GM13977 (cell line): ENCODE measurements at regions not wholly inside any gene's neighbourhood (a gene's known extent, or its start where the extent isn't known, plus 50 kb on each side); places are given as distances from the start of the nearest gene placed in this dataset.

ENCODE experiments used
- DNase-seq: peaks from one replicate; pipeline ENCODE4 v3.0.0; 2012; ENCODE audit warnings: low spot score
- in situ Hi-C: fragments of 300-500 bp; cut with MboI; formaldehyde crosslinking; loops from one replicate; pipeline ENCODE4 v1.12.0; 2022; ENCODE audit warnings: low sequenced_read_pairs, low pct_unique_long_range_greater_than_20kb, mixed read lengths, inconsistent platforms; ENCODE audit not compliant: unreplicated experiment
- TF ChIP-seq, protein P1 (sequence below): IDR thresholded peaks from 2 replicates; pipeline ENCODE4 v1.5.1; 2012; ENCODE audit warnings: mild to moderate bottlenecking, control low read depth; ENCODE audit not compliant: insufficient read depth; ENCODE audit errors: extremely low read depth, missing control alignments

DNA sequence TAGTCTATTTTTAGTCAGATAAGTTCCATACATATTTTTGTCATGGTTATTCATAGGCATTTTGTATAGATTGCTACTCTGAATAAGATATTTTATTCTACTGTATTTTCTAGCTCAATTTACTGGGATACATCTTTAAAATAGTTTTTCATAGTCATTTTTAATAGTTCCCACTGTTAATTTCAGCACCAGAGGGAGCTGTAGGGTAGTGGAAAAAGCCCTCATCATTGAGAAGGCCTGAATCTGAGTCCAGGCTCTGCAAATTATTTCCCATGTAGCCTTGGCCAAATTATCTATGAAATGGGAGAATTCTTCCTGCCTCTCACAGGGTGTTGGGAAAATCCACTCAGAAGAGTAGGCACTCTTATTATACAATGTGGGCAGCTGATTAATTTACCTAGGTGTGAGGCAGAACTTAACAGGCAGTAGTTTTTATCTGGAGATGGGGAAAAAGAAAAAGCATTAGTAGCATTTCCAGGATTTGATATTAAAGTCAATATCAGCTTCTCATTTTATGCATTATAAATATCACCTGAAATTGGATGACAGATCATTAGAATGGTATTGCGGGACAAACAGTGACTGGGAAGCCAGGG is 102.9 kb upstream of the PAQR3 start:
- DNase-seq: peak; percentile 29
- in situ Hi-C loops: no loop called here

DNA sequence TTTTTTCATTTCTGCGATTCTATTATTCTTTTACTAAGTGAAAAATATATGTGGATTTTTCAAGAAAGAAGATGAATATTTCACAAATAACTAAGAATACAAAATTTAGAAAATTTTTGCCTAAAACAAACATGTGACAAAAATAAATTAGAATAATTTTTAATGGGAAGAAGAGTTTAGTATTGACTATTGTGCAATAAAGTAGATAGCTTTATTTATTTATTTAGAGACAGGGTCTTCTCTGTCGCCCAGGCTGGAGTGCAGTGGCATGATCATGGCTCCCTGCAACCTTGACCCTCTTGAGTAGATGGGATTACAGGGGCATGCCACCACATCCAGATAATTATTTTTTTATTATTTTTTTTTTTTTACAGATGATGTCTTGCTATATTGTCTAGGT is 95.3 kb upstream of the PAQR3 start:
- no peak for DNase-seq
- TF ChIP-seq, protein P1, sequence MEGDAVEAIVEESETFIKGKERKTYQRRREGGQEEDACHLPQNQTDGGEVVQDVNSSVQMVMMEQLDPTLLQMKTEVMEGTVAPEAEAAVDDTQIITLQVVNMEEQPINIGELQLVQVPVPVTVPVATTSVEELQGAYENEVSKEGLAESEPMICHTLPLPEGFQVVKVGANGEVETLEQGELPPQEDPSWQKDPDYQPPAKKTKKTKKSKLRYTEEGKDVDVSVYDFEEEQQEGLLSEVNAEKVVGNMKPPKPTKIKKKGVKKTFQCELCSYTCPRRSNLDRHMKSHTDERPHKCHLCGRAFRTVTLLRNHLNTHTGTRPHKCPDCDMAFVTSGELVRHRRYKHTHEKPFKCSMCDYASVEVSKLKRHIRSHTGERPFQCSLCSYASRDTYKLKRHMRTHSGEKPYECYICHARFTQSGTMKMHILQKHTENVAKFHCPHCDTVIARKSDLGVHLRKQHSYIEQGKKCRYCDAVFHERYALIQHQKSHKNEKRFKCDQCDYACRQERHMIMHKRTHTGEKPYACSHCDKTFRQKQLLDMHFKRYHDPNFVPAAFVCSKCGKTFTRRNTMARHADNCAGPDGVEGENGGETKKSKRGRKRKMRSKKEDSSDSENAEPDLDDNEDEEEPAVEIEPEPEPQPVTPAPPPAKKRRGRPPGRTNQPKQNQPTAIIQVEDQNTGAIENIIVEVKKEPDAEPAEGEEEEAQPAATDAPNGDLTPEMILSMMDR: no peak
- in situ Hi-C loops: no loop called here

More for the DNA sequence above, 102.9 kb upstream of the PAQR3 start:
- TF ChIP-seq, protein P1: peak; percentile 40

DNA sequence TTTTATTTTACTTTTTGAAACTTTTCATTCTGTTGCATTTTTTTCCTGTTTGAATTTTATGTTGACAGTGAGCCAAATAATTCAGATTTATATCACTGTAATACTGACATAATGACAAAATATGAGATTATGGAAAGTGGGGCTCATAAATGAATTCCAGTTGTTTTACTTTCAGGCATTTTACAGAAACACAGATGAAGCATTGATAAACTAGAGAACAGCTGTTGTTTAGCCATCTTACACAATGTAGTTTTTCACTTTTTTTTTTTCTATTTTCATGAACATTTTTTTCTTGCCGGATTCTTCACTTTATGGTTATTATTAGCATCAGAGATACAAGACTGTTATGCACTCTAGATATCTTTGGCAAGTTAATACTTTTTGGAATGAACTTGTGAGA is 91.7 kb upstream of the PAQR3 start:
- DNase-seq: no peak
- TF ChIP-seq, protein P1: no peak
- in situ Hi-C loops: no loop called here

DNA sequence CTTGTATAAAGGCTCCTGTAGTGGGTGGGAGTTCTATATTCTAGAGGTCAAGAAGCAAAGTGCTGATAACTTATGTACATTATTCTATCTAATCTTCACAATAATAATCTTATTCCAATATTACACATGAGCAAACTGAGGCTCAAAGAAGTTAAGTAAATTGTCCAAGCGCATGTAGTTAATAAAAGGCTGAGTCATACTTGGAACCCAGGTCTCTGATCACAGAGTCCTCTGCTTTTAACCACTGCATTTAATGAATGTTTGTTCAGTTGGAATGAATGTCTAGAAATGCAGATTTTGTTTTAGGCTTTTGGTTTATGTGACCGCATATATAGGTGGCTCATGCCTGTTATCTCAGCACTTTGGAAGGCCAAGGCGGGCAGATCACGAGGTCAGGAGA is 88.4 kb upstream of the PAQR3 start:
- no peak for DNase-seq
- TF ChIP-seq, protein P1: no peak
- in situ Hi-C loops: no loop called here

DNA sequence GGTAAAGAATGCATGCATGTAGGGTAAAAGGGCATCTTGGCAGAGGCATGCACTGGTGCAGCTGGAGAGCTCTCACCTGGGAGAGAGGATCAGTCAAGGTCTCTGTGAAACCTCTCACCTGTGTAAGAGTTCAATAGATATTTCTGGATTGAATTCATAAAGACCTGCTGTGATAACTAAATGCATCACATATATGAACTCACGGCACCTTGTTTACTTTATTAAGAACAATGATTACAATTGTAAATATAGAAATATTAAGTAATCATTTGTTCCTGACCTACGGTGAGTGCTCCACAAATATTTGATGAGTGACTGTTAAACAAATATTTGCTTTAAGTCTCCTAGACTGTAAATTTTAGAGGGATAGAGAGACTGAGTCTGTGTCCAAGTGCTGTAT is 85.9 kb upstream of the PAQR3 start:
- TF ChIP-seq, protein P1: no peak
- DNase-seq: no peak
- in situ Hi-C loops: no loop called here

DNA sequence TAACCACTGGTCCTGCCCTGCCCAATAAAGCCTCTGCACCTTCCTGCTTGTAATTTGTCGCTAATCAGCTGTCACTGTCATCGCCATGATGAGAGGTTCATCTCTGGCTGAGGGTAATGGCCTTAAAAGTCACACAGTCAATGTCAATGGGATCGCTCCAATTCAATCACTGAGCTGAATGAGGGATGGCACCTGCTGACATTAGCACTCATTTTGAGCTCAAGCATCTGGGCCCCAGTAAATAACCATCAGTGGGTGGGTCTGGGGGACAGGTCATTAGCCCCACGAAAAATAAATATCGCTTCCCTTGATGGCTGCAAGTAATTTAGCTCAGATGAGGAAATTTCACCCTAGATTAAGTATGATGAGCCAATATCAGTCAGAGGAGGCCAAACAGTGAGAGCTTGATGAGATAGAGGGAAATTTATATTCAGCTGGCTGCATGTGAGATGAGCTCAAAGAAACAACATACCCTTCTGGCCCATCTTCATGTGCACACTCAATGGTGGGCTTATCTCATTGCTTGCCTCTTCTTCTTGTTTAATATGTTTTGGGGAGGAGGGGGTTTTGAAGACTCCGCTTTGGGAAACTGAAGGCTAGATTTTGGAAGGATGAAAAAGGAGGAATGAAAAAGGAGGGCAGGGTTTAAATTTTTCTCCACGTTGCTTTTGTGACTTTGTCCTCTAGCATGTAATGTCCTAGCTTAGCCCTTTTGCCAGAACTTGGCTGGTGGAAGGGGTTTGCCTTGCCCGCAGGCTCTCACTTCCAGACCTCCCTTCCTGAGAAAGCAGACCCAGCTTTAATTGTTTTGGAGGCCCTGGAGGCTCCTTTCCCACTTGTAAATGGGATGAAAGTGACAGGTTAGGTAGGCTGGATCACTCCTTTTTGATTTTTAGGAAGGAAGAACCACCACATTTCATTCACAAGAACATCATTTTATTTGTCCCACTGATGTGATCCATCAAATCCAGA is 84.8 kb upstream of the PAQR3 start:
- TF ChIP-seq, protein P1: no peak
- no peak for DNase-seq
- in situ Hi-C loops: no loop called here
